H1 (cell line): ENCODE measurements at regions not wholly inside any gene's neighbourhood (a gene's known extent, or its start where the extent isn't known, plus 50 kb on each side); places are given as distances from the start of the nearest gene placed in this dataset.

Experiments
- PHF8 ChIP-seq: fragments of 200-600 bp; sonication (generic); conservative IDR thresholded peaks from 2 replicates; pipeline ENCODE4 v1.7.1; 2012; ENCODE audit warnings: low read depth, mild to moderate bottlenecking, inconsistent platforms, low read length, moderate library complexity
- SP4 ChIP-seq: IDR thresholded peaks from 2 replicates; pipeline ENCODE4 v1.6.1; 2012; ENCODE audit warnings: low read length, inconsistent platforms

GRCh38 chr2:19651466-19651865, 250.3 kb downstream of the TTC32 start (continued):
- TF ChIP-seq PHF8 (no peak), SP4 (no peak)
